Hypothalamus (tissue), 51 donors: ENCODE measurements at regions not wholly inside any gene's neighbourhood (a gene's known extent, or its start where the extent isn't known, plus 50 kb on each side); places are given as distances from the start of the nearest gene placed in this dataset.
"Not testable (repeated sequence)": the region's sequence is repeated elsewhere in the genome, so short reads cannot be mapped to it uniquely, and the experiment has no call there.

Experiments used
- DNase-seq, 51 donors: peaks; one replicate each; lab custom pipeline; 2025; lab: John Stamatoyannopoulos, UW

GRCh38 chr7:106583706-106584690 is 77.0 kb downstream of the CCDC71L start:
- DNase-seq = no peak

- no peak for DNase-seq
Measured at GRCh38 chr7:106583100-106583499, 77.9 kb downstream of the CCDC71L start.

- DNase-seq = no peak
Measured at GRCh38 chr7:106582365-106582764, 78.6 kb downstream of the CCDC71L start.

GRCh38 chr7:106579086-106579485 is 81.9 kb downstream of the CCDC71L start:
- not testable (repeated sequence) for DNase-seq

GRCh38 chr7:106575138-106575823 is 85.7 kb downstream of the CCDC71L start:
- DNase-seq = no peak

- DNase-seq = no peak
Measured at GRCh38 chr7:106573738-106574137, 87.2 kb downstream of the CCDC71L start.

- no peak for DNase-seq
Measured at GRCh38 chr7:106573125-106573663, 87.8 kb downstream of the CCDC71L start.

GRCh38 chr7:106572394-106573124 is 88.4 kb downstream of the CCDC71L start:
- DNase-seq = no peak

- DNase-seq = no peak
Measured at GRCh38 chr7:106571563-106571962, 89.4 kb downstream of the CCDC71L start.

- DNase-seq = no peak
Measured at GRCh38 chr7:106570948-106571418, 90.0 kb downstream of the CCDC71L start.

GRCh38 chr7:106570146-106570545 is 90.8 kb downstream of the CCDC71L start:
- DNase-seq = no peak

- DNase-seq = no peak
Measured at GRCh38 chr7:106569500-106569929, 91.4 kb downstream of the CCDC71L start.

GRCh38 chr7:106568680-106569499 is 92.1 kb downstream of the CCDC71L start:
- no peak for DNase-seq

- no peak for DNase-seq
Measured at GRCh38 chr7:106568002-106568679, 92.8 kb downstream of the CCDC71L start.

- not testable (repeated sequence) for DNase-seq
Measured at GRCh38 chr7:106567204-106568001, 93.6 kb downstream of the CCDC71L start.

- DNase-seq = no peak
Measured at GRCh38 chr7:106566672-106567071, 94.3 kb downstream of the CCDC71L start.

- no peak for DNase-seq
Measured at GRCh38 chr7:106566196-106566595, 94.8 kb downstream of the CCDC71L start.

GRCh38 chr7:106565428-106565827 is 95.5 kb downstream of the CCDC71L start:
- no peak for DNase-seq
